ENCODE measurements at regions not wholly inside any gene's neighbourhood (a gene's known extent, or its start where the extent isn't known, plus 50 kb on each side); places are given as distances from the start of the nearest gene placed in this dataset.

GRCh38 chr3:182735672-182736071, 57.6 kb upstream of the ATP11B start:
- DNase-seq: no peak

DNA sequence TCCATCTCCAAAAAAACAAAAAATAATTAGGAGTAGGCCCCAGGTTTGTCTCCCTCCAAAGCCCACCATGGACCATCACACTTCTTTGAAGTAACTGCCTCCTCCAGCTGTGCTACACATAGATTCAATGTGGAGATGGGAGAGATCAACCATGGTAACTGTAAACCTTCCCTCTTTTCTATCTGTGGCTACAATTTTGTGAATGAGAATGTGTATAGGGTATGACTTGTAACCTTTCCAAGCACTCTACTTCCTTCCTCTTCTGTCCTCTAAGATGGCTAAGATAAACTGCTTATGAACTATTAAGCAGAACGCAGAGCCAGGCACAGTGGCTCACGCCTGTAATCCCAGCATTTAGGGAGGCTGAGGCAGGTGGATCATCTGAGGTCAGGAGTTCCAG, 55.5 kb upstream of the ATP11B start:
- peak; percentile 43 for DNase-seq

- no peak for DNase-seq
These were observed 54.5 kb upstream of the ATP11B start for GRCh38 chr3:182738583-182739411.

DNA sequence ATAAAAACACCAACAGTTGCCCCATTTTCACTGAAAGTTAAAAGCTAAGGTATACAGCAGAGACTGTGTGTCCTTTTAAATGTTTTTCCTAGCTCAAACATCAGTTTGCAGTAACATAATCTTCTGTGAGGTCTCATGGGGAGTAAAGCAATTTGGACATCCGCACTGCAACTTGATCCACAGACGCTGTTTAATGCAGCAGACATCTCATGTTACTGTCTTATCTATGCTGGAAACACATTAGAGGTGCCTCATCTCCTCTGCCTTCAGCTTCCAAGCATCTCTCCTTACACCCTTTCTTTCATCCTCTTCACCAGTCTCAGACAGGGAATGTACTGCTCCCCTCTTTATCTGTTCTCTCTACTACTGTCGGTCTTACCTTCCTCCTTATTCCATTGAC, 53.7 kb upstream of the ATP11B start:
- DNase-seq: no peak

DNA sequence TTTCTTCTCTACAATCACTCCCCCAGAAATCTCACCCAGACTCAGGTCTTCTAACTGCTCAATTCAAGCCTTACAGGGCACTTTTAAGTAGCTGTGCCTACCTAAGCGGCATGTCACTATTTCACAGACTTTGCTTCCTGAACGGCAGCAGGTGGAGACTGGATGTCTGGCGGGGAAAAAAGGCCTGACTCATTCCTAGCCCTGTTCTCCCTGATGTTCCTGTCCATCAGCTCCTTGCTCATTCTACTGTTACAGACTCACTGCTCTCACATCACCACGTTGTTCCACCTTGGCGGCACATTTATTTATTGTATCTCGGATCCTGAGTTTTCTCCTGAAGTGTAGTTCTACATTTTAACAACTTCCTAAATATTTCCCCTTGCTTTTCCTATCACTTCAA, 52.6 kb upstream of the ATP11B start:
- DNase-seq: no peak

DNA sequence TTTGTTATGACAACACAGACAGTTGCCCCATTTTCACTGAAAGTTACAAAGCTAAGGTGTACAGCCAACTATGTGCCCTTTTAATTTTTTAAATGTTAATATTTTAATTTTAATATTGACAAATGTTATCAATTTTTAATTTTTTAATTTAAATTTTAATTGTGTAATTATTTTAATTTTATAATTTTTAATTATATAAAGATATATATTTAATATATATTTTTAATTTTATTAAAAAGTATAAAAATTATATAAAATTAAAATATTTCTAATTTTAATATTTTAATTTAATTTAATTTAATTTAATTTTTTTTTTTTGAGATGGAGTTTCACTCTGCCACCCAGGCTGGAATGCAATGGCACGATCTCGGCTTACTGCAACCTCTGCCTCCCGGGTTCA, 52.1 kb upstream of the ATP11B start:
- DNase-seq: no peak

Measured in hematopoietic multipotent progenitor cell treated with erythropoietin and hydrocortisone succinate and interleukin-3 and kit ligand, for 6 days (in vitro differentiated cells).